ENCODE measurements at regions not wholly inside any gene's neighbourhood (a gene's known extent, or its start where the extent isn't known, plus 50 kb on each side); places are given as distances from the start of the nearest gene placed in this dataset.

DNA sequence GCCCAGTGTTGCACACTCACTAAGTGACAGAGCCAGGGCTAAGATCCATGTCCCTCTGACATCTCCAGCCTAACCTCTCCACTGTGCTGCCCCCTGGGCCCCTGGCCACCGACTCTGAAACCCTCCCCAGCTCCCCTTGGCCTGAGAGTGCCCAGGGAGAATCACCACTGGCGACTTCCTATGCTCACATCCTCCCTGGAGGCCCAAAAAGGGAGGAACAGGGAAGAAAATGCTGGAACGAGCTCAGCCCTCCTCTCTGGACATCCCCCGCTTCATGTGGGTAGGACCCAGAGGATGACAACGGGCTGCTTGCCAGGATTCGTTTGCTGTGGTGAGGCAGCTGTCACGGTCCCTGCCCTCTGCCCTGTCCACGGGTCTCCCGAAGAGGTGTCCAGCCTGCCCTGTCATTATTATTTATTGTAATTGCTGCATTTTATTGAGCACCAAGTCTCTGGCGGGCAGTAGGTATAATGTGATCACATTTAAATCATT, 153.5 kb upstream of the RPL38 start:
- TF ChIP-seq, protein P1, sequence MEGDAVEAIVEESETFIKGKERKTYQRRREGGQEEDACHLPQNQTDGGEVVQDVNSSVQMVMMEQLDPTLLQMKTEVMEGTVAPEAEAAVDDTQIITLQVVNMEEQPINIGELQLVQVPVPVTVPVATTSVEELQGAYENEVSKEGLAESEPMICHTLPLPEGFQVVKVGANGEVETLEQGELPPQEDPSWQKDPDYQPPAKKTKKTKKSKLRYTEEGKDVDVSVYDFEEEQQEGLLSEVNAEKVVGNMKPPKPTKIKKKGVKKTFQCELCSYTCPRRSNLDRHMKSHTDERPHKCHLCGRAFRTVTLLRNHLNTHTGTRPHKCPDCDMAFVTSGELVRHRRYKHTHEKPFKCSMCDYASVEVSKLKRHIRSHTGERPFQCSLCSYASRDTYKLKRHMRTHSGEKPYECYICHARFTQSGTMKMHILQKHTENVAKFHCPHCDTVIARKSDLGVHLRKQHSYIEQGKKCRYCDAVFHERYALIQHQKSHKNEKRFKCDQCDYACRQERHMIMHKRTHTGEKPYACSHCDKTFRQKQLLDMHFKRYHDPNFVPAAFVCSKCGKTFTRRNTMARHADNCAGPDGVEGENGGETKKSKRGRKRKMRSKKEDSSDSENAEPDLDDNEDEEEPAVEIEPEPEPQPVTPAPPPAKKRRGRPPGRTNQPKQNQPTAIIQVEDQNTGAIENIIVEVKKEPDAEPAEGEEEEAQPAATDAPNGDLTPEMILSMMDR (IDR thresholded peaks at IDR 0.05), result no peak
- Histone ChIP-seq H3K4me3 (no peak overlapping the region), H3K36me3 (ENCODE audit: low read depth) (no peaks in the 10 kb centered on the region), H3K9me3 (no peaks in the 10 kb centered on the region), H3K4me1 (ENCODE audit: low read depth) (no peaks in the 10 kb centered on the region)
- no peak for ATAC-seq
- intact Hi-C loops (cut with DNase I, micrococcal nuclease), result no loop called here
- no peak for DNase-seq

DNA sequence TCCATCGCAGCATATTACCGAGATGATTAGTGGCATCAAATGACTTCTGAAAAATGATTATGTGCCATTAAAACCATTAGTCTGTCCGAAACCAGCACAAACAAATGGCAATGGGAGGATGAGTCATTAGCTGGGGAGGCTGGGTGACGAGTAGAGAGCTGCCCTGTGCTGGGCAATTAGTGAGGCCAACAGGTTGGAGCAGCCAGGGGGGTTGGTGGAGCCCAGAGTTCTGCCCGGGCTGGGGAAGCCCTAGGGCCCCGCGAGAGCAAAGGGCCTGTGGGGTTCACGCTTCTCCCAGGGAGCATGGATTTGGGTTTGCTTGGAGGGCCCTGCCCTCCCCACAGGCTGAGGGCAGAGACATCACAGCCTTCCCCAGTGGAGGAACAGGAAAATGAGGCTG, 152.1 kb upstream of the RPL38 start:
- ATAC-seq (no peak), DNase-seq (no peak)
- TF ChIP-seq, protein P1 (IDR thresholded peaks at IDR 0.05), result no peak
- Histone ChIP-seq H3K4me3 (no peak overlapping the region), H3K36me3 (ENCODE audit: low read depth) (no peaks in the 10 kb centered on the region), H3K9me3 (no peaks in the 10 kb centered on the region), H3K4me1 (ENCODE audit: low read depth) (no peaks in the 10 kb centered on the region)
- intact Hi-C loops (cut with DNase I, micrococcal nuclease), result no loop called here

DNA sequence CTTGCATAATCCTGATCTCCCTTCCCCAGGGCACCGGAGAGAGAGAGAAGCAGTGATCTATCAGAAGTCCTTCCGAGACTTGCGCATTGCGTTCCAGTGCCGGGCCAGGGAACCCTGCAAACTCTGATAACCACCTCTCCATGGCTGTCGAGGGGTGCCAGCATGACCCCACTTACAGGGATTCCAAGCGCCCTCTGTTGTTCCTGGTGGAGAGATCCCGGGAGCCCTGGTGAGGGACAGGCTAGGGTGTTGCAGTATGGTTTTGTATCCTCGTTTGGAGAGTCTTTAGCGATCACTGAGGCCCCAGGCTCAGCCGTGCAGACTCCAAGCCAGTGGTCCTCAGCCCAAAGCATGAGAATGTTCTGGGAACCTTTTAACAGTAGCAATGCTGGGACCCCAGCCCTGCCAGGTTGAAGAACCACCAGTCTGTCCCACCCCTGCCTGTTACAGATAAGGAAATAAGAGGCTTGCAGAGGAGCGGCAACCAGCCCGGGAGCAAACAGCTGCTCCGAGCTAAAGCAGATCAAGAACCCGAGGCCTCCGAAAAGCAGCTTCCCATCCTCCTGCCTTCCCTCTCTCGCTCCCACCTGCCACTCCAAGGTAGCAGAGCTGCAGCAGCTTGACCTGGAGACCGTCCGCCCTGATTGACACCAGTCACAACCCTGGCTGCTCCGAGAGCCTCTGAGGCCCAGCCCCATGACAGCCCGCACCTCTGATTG, 150.3 kb upstream of the RPL38 start:
- no peak for ATAC-seq
- TF ChIP-seq, protein P1 (IDR thresholded peaks at IDR 0.05), result no peak
- intact Hi-C loops (cut with DNase I, micrococcal nuclease), result no loop called here

DNA sequence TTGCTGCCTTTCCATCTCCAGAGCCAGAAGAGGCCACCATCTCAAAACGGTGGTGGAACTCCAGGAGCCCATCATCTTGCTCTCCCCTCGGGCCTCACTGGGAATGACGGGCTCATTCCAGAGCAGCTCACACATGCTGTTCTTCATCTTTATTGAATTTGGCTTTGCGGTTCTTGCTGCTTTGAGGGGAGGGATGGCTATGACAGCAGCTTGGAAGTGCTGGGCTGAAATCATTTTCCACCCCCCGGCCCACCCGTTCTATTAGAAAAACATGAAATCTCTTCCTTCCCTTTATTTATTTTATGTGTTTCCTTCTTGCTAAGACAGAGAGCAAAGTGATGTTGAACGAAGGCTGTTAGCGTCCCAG, 149.8 kb upstream of the RPL38 start:
- TF ChIP-seq, protein P1 (IDR thresholded peaks at IDR 0.05), result no peak
- H3K4me3 ChIP-seq, result no peak overlapping the region
- no peak for ATAC-seq
- intact Hi-C loops (cut with DNase I, micrococcal nuclease), result no loop called here
- no peaks in the 10 kb centered on the region for H3K4me1 ChIP-seq (ENCODE audit: low read depth)
- H3K9me3 ChIP-seq, result no peaks in the 10 kb centered on the region
- no peaks in the 10 kb centered on the region for H3K36me3 ChIP-seq (ENCODE audit: low read depth)
- DNase-seq, result no peak

More for the DNA sequence above, 150.3 kb upstream of the RPL38 start:
- Histone ChIP-seq H3K4me1 (ENCODE audit: low read depth) (no peaks in the 10 kb centered on the region), H3K36me3 (ENCODE audit: low read depth) (no peaks in the 10 kb centered on the region), H3K9me3 (no peaks in the 10 kb centered on the region), H3K4me3 (no peak overlapping the region)
- no peak for DNase-seq

DNA sequence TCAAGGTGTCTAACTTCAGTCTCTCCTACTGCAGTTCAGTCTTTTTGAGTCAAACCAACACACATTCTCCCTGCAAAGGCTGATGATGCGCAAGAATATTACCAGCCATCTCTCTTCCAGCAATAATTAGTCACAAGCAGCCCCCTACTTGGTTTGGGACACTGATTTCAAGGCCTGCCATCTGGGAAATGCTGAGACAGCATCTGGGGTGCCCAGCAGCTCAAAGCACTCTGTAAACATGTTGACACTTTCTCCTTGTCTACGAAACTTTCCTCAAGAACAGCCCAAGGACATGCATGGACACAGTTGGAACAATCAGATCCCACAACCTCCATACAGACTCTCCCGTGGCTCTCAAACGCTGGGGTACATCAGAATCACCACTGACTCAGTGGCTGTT, 149.2 kb upstream of the RPL38 start:
- intact Hi-C loops (cut with DNase I, micrococcal nuclease), result no loop called here
- no peak overlapping the region for H3K4me3 ChIP-seq
- H3K4me1 ChIP-seq (ENCODE audit: low read depth), result no peaks in the 10 kb centered on the region
- TF ChIP-seq, protein P1 (IDR thresholded peaks at IDR 0.05), result no peak
- H3K9me3 ChIP-seq, result no peaks in the 10 kb centered on the region
- ATAC-seq, result no peak
- DNase-seq, result no peak
- H3K36me3 ChIP-seq (ENCODE audit: low read depth), result no peaks in the 10 kb centered on the region
